ENCODE measurements at regions not wholly inside any gene's neighbourhood (a gene's known extent, or its start where the extent isn't known, plus 50 kb on each side); places are given as distances from the start of the nearest gene placed in this dataset.

- no peak for DNase-seq
Measured at GRCh38 chr9:135220601-135221575, 133.4 kb downstream of the OLFM1 start.

GRCh38 chr9:135221576-135221950 is 134.1 kb downstream of the OLFM1 start:
- no peak for DNase-seq

GRCh38 chr9:135221951-135222631 is 134.6 kb downstream of the OLFM1 start:
- no peak for DNase-seq

- DNase-seq = no peak
Measured at GRCh38 chr9:135222881-135223760, 135.7 kb downstream of the OLFM1 start.

- no peak for DNase-seq
Measured at GRCh38 chr9:135223831-135224230, 136.4 kb downstream of the OLFM1 start.

GRCh38 chr9:135224286-135224877 is 136.9 kb downstream of the OLFM1 start:
- DNase-seq = no peak

GRCh38 chr9:135224921-135225541 is 137.6 kb downstream of the OLFM1 start:
- DNase-seq = no peak

- no peak for DNase-seq
Measured at GRCh38 chr9:135225619-135226228, 138.3 kb downstream of the OLFM1 start.

GRCh38 chr9:135226369-135227050 is 139.0 kb downstream of the OLFM1 start:
- no peak for DNase-seq

- DNase-seq = no peak
Measured at GRCh38 chr9:135227641-135228251, 140.3 kb downstream of the OLFM1 start.

GRCh38 chr9:135228345-135228982 is 141.0 kb downstream of the OLFM1 start:
- DNase-seq = no peak

GRCh38 chr9:135228983-135229625 is 141.6 kb downstream of the OLFM1 start:
- DNase-seq = no peak

GRCh38 chr9:135229701-135230385 is 142.4 kb downstream of the OLFM1 start:
- DNase-seq = no peak

- DNase-seq = no peak
Measured at GRCh38 chr9:135230386-135230765, 142.9 kb downstream of the OLFM1 start.

GRCh38 chr9:135230817-135231520 is 143.5 kb downstream of the OLFM1 start:
- no peak for DNase-seq

- DNase-seq = no peak
Measured at GRCh38 chr9:135239100-135239768, 151.8 kb downstream of the OLFM1 start.

- DNase-seq = no peak
Measured at GRCh38 chr9:135239769-135240141, 152.3 kb downstream of the OLFM1 start.

- no peak for DNase-seq
Measured at GRCh38 chr9:135240222-135240621, 152.8 kb downstream of the OLFM1 start.
